Loucy (cell line): ENCODE measurements at regions not wholly inside any gene's neighbourhood (a gene's known extent, or its start where the extent isn't known, plus 50 kb on each side); places are given as distances from the start of the nearest gene placed in this dataset.

ENCODE experiments used
- EZH2phosphoT487 ChIP-seq: fragments of 200-600 bp; IDR thresholded peaks from 2 replicates; pipeline ENCODE4 v1.6.1; 2018; ENCODE audit warnings: antibody characterized with exemption, mild to moderate bottlenecking, moderate library complexity, borderline replicate concordance
- TF ChIP-seq, protein P1 (sequence below): fragments of 200-600 bp; sonication (generic); conservative IDR thresholded peaks from 2 replicates; pipeline ENCODE4 v1.5.1; 2014; ENCODE audit warnings: mild to moderate bottlenecking, antibody characterized with exemption, low read length

- TF ChIP-seq, protein P1, sequence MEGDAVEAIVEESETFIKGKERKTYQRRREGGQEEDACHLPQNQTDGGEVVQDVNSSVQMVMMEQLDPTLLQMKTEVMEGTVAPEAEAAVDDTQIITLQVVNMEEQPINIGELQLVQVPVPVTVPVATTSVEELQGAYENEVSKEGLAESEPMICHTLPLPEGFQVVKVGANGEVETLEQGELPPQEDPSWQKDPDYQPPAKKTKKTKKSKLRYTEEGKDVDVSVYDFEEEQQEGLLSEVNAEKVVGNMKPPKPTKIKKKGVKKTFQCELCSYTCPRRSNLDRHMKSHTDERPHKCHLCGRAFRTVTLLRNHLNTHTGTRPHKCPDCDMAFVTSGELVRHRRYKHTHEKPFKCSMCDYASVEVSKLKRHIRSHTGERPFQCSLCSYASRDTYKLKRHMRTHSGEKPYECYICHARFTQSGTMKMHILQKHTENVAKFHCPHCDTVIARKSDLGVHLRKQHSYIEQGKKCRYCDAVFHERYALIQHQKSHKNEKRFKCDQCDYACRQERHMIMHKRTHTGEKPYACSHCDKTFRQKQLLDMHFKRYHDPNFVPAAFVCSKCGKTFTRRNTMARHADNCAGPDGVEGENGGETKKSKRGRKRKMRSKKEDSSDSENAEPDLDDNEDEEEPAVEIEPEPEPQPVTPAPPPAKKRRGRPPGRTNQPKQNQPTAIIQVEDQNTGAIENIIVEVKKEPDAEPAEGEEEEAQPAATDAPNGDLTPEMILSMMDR: no peak
- TF ChIP-seq EZH2phosphoT487: no peak
Observed at GRCh38 chr2:37499113-37499512, 154.7 kb downstream of the QPCT start.
